COLO668 (cell line): ENCODE measurements at regions not wholly inside any gene's neighbourhood (a gene's known extent, or its start where the extent isn't known, plus 50 kb on each side); places are given as distances from the start of the nearest gene placed in this dataset.

Source experiments
- DNase-seq: peaks from one replicate; lab custom pipeline; 2025; ENCODE audit not compliant: unreplicated experiment; lab: John Stamatoyannopoulos, UW

GRCh38 chr17:77905266-77905665 lies 53.2 kb upstream of the TNRC6C start:
- no peak for DNase-seq

DNA sequence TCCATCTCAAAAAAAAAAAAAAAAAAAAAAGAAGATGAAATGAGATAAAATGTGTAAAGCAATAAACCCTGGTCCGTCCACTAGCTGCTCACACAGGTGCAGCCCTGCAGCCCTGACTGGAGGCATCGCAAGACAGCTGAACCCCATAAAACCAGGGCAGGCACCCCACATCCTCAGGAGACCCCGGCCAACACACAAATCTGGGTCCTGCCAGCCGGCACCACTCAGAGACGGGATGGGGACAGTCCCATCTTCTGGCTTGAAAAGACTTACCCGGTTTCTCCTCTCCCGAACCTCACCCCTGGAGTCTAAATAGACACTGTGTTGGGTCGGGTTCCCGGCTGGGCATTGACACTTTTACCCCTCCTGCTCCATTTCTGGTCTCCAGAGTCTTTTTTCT lies 52.7 kb upstream of the TNRC6C start:
- no peak for DNase-seq

DNA sequence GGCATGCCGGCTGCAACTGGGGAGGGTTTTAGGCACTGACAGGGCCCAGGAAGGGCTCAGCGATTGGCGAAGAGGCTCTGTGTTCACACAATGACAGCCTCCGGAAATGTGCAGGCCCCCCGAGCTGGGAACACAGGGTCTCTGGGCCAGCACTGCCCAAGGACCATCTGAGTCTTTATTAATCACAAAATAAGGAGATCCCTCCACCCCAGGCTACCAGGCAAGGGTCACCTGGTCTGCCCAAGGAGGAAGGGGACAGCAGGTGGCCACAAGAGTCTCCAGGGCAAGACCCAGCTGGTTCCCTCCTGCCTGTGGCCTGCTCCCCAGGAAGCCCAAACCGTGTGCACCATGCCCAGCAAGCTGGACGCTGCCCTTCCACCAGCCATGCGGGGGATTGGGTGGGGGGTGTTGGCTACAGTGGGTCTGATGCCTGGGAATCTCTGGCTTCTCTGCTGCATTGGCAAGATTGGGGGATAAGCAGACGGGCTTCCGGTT lies 52.1 kb upstream of the TNRC6C start:
- DNase-seq, result no peak

- no peak for DNase-seq
These were observed 50.7 kb upstream of the TNRC6C start for GRCh38 chr17:77907497-77908461.

- no peak for DNase-seq
These were observed 50.0 kb upstream of the TNRC6C start for GRCh38 chr17:77908501-77908900.
